HepG2 (cell line): ENCODE measurements at regions not wholly inside any gene's neighbourhood (a gene's known extent, or its start where the extent isn't known, plus 50 kb on each side); places are given as distances from the start of the nearest gene placed in this dataset.

ENCODE experiments used
- ATAC-seq: fragments of 200-7000 bp; cut with Tn5 transposase; 3 replicates; pipeline ENCODE4 v1.9.1; 2020; ENCODE audit warnings: mild to moderate bottlenecking, moderate library complexity
- BruUV-seq: library from RNA; stranded (reverse); fragments of 400-500 nt; replicated peaks from 2 replicates; lab custom pipeline; 2021; lab: Mats Ljungman, UMichigan
- CTCF ChIA-PET: fragments of 300-600 bp; formaldehyde crosslinking; extraction: SDS; loops from one replicate; lab custom pipeline; 2021; ENCODE audit warnings: low total read pairs, inconsistent platforms, low intra/inter-chr PET ratio; lab: Yijun Ruan, JAX
- POLR2A ChIA-PET: fragments of 350-600 bp; sonication (Branson Sonifier 250); formaldehyde crosslinking; loops from one replicate; lab custom pipeline; 2020; ENCODE audit warnings: antibody characterized with exemption, inconsistent platforms; lab: Yijun Ruan, JAX
- DNase-seq: peaks from one replicate; pipeline ENCODE4 v3.0.0-alpha.2; 2015; ENCODE audit warnings: low spot score
- FAIRE-seq: peaks from 3 replicates; lab custom pipeline; 2011; peaks lifted over from hg19 to GRCh38; lab: Jason Lieb, UNC
- H2AFZ ChIP-seq: one replicate; pipeline ENCODE4 v1.6.1; 2011; ENCODE audit warnings: low read length, inconsistent platforms
- H3K27ac ChIP-seq: fragments of 300-600 bp; 3 replicates; pipeline ENCODE4 v1.8.0; 2011; ENCODE audit warnings: mixed run types, mild to moderate bottlenecking, mixed read lengths, low read length, inconsistent platforms; ENCODE audit not compliant: insufficient read depth; ENCODE audit errors: extremely low read length
- H3K27me3 ChIP-seq, 2 experiments: fragments of 200-600 bp in 1 of 2; 2 replicates in 1 of 2; 3 replicates in 1 of 2; pipeline versions ENCODE4 v1.6.0 to v1.8.0; 2011; ENCODE audit warnings: low read length in 2 of 2, mild to moderate bottlenecking in 2 of 2, moderate library complexity in 2 of 2, inconsistent platforms in 1 of 2; ENCODE audit not compliant: insufficient read depth in 2 of 2, control insufficient read depth in 1 of 2
- H3K36me3 ChIP-seq, 2 experiments: fragments of 200-600 bp in 1 of 2; replicated peaks in 1 of 2; 2 replicates in 1 of 2; 3 replicates in 1 of 2; pipeline versions ENCODE4 v1.5.1 to v1.8.0; 2011; ENCODE audit warnings: low read length in 2 of 2, inconsistent platforms in 1 of 2; ENCODE audit not compliant: insufficient read depth in 2 of 2, control insufficient read depth in 1 of 2
- H3K4me1 ChIP-seq: 2 replicates; pipeline ENCODE4 v1.5.1; 2012; ENCODE audit warnings: low read length, inconsistent platforms; ENCODE audit not compliant: insufficient read depth
- H3K4me2 ChIP-seq: 2 replicates; pipeline ENCODE4 v1.6.0; 2011; ENCODE audit warnings: low read depth, low read length, inconsistent platforms
- H3K4me3 ChIP-seq, 3 experiments: fragments of 200-600 bp in 1 of 3; sonication (generic), shearing (Covaris generic) in 1 of 3; replicated peaks in 1 of 3; 2 replicates each; pipeline ENCODE4 v1.5.1; 2011 to 2016; ENCODE audit warnings: low read length in 3 of 3, inconsistent platforms in 2 of 3, low read depth in 2 of 3, mild to moderate bottlenecking in 2 of 3, control low read depth in 1 of 3, mixed read lengths in 1 of 3; ENCODE audit not compliant: insufficient read depth in 1 of 3
- H3K79me2 ChIP-seq: one replicate; pipeline ENCODE4 v1.6.1; 2011; ENCODE audit warnings: low read length, inconsistent platforms; ENCODE audit not compliant: insufficient read depth
- H3K9ac ChIP-seq: 2 replicates; pipeline ENCODE4 v1.6.0; 2011; ENCODE audit warnings: mild to moderate bottlenecking, low read depth, low read length, inconsistent platforms; ENCODE audit not compliant: insufficient read depth
- H3K9me3 ChIP-seq: 2 replicates; pipeline ENCODE4 v1.5.1; 2012; ENCODE audit warnings: mild to moderate bottlenecking, low read length
- H4K20me1 ChIP-seq: 2 replicates; pipeline ENCODE4 v1.6.0; 2011; ENCODE audit warnings: inconsistent platforms, mild to moderate bottlenecking, low read length, moderate library complexity; ENCODE audit not compliant: insufficient read depth
- BCL3 ChIP-seq: sonication (generic); formaldehyde crosslinking; IDR thresholded peaks from 2 replicates; pipeline ENCODE4 v1.5.1; 2020; ENCODE audit warnings: mild to moderate bottlenecking, missing genetic modification reagents, moderate library complexity
- CERS6 ChIP-seq: sonication (generic); formaldehyde crosslinking; IDR thresholded peaks from 2 replicates; pipeline ENCODE4 v1.5.0; 2020; ENCODE audit warnings: missing genetic modification reagents
- CREB3 ChIP-seq: sonication (generic); formaldehyde crosslinking; IDR thresholded peaks from 2 replicates; pipeline ENCODE4 v1.5.0; 2020; ENCODE audit warnings: missing genetic modification reagents
- NFYC ChIP-seq: IDR thresholded peaks from 2 replicates; pipeline ENCODE4 v1.6.1; 2016; ENCODE audit warnings: missing genetic modification reagents, missing compliant biosample characterization
- SNAPC5 ChIP-seq: sonication (generic); formaldehyde crosslinking; IDR thresholded peaks from 2 replicates; pipeline ENCODE4 v1.8.1; 2023; ENCODE audit warnings: mild to moderate bottlenecking, missing genetic modification reagents, borderline replicate concordance
- THRA ChIP-seq: sonication (generic); formaldehyde crosslinking; IDR thresholded peaks from 2 replicates; pipeline ENCODE4 v1.4.0; 2020; ENCODE audit warnings: missing genetic modification reagents, borderline replicate concordance
- UBTF ChIP-seq: sonication (generic); formaldehyde crosslinking; IDR thresholded peaks from 2 replicates; pipeline ENCODE4 v1.4.0; 2020; ENCODE audit warnings: mild to moderate bottlenecking, missing genetic modification reagents
- YEATS4 ChIP-seq: sonication (generic); formaldehyde crosslinking; IDR thresholded peaks from 2 replicates; pipeline ENCODE4 v1.4.0; 2020; ENCODE audit warnings: missing genetic modification reagents, borderline replicate concordance
- ZBTB42 ChIP-seq: sonication (generic); formaldehyde crosslinking; IDR thresholded peaks from 2 replicates; pipeline ENCODE4 v1.5.0; 2020; ENCODE audit warnings: mild to moderate bottlenecking, missing genetic modification reagents
- ZFP36L2 ChIP-seq: sonication (generic); formaldehyde crosslinking; IDR thresholded peaks from 2 replicates; pipeline ENCODE4 v1.4.0; 2020; ENCODE audit warnings: missing genetic modification reagents
- ZFP90 ChIP-seq: sonication (generic); formaldehyde crosslinking; IDR thresholded peaks from 2 replicates; pipeline ENCODE4 v1.8.0; 2022; ENCODE audit warnings: missing genetic modification reagents, mild to moderate bottlenecking, inconsistent platforms, borderline replicate concordance
- ZNF616 ChIP-seq: sonication (generic); formaldehyde crosslinking; IDR thresholded peaks from 2 replicates; pipeline ENCODE4 v1.5.0; 2020; ENCODE audit warnings: low read depth, mild to moderate bottlenecking, missing genetic modification reagents
- WGBS: methylation state at CpG from one replicate; pipeline ENCODE4 v1.1.6; 2017; ENCODE audit warnings: low lambda C conversion rate; 5-methylcytosine and 5-hydroxymethylcytosine counted together
- in situ Hi-C: cut with HindIII; loops from 2 replicates; pipeline ENCODE4 v1.10.0; 2017; ENCODE audit warnings: low pct_unique_long_range_greater_than_20kb; ENCODE audit not compliant: extremely low pct_ligation_motif_present
- intact Hi-C: fragments of 100-400 bp; cut with micrococcal nuclease; formaldehyde crosslinking; loops from one replicate; pipeline ENCODE4 v1.10.0; 2022; ENCODE audit not compliant: unreplicated experiment

- in situ Hi-C loops = no loop called here
- TF ChIP-seq UBTF (CRISPR knock-in tag) (no peak), ZBTB42 (CRISPR knock-in tag) (no peak), SNAPC5 (CRISPR knock-in tag) (no peak), NFYC (CRISPR knock-in tag) (no peak), THRA (CRISPR knock-in tag) (no peak), ZNF616 (no peak), CREB3 (CRISPR knock-in tag) (no peak), BCL3 (no peak), CERS6 (CRISPR knock-in tag) (no peak), ZFP90 (no peak), YEATS4 (CRISPR knock-in tag) (no peak), ZFP36L2 (CRISPR knock-in tag) (no peak)
- TF ChIP-seq, all 625 proteins: peak for 0
- Histone ChIP-seq H3K4me3 (no peak overlapping the region), H3K9me3 (peaks cover 94% of the 10 kb centered on the region), H3K4me2 (no peak overlapping the region), H3K79me2 (no peaks in the 10 kb centered on the region), H3K27me3 (no peaks in the 10 kb centered on the region), H3K4me1 (no peaks in the 10 kb centered on the region), H3K9ac (no peak overlapping the region), H2AFZ (no peak overlapping the region), H4K20me1 (no peaks in the 10 kb centered on the region), H3K36me3 (no peaks in the 10 kb centered on the region), H3K27ac (no peak overlapping the region)
- ChIA-PET POLR2A (no interaction called here), CTCF (no interaction called here)
- WGBS = 13% methylated on average over 1 of the region's 1 CpG
- intact Hi-C loops = no loop called here
- no peak for DNase-seq
- no peak for FAIRE-seq
- BruUV-seq = no TSS peak
- ATAC-seq = no peak
These were observed 1691.4 kb downstream of the TP53TG3F start for GRCh38 chr16:35150805-35151312.
